ENCODE measurements at regions not wholly inside any gene's neighbourhood (a gene's known extent, or its start where the extent isn't known, plus 50 kb on each side); places are given as distances from the start of the nearest gene placed in this dataset.

DNA sequence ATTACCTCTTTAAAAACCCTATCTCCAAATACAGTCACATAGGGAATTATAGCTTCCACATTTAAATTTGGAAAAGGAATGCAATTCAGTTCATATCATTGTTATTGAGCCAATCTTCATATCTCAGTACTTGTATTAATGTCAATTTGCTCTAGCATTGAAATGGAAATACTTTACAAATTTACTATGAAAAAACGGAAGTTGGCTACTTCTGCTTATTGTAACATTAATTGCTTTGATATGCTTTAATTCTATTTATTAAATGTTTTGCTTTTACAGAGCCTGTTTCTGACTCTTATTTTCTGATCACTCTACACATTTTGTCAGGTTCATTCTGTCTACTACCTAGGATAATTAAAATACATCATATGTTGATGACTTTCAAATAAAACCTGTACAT is 412.6 kb downstream of the KCNJ3 start:
- intact Hi-C loops (cut with micrococcal nuclease): no loop called here
- Histone ChIP-seq H3K27me3 (ENCODE audit: low read length) (no peaks in the 10 kb centered on the region), H3K27ac (ENCODE audit: low read length) (no peak overlapping the region), H3F3A (ENCODE audit: low read length, unreplicated experiment) (no peaks in the 10 kb centered on the region), H3K79me2 (ENCODE audit: low read length) (no peaks in the 10 kb centered on the region), H3K36me3 (ENCODE audit: low read depth, low read length) (no peaks in the 10 kb centered on the region), H3K9me2 (replicated peaks; ENCODE audit: low read length) (no peaks in the 10 kb centered on the region), H3K4me3 (ENCODE audit: low read length) (no peak overlapping the region), H4K20me1 (ENCODE audit: low read length) (no peaks in the 10 kb centered on the region), H3K4me2 (ENCODE audit: low read length) (no peak overlapping the region), H2AFZ (ENCODE audit: low read length) (no peak overlapping the region), H3K9me3 (ENCODE audit: low read length) (no peaks in the 10 kb centered on the region), H3K4me1 (ENCODE audit: insufficient read depth, low read length) (no peaks in the 10 kb centered on the region), H3K9ac (ENCODE audit: low read length) (no peak overlapping the region)
- BruUV-seq (replicated peaks): no TSS peak
- ChIA-PET POLR2A (ENCODE audit: unreplicated experiment) (no interaction called here), CTCF (no interaction called here)
- ATAC-seq (no peak), DNase-seq (no peak)
- TF ChIP-seq, protein P1, sequence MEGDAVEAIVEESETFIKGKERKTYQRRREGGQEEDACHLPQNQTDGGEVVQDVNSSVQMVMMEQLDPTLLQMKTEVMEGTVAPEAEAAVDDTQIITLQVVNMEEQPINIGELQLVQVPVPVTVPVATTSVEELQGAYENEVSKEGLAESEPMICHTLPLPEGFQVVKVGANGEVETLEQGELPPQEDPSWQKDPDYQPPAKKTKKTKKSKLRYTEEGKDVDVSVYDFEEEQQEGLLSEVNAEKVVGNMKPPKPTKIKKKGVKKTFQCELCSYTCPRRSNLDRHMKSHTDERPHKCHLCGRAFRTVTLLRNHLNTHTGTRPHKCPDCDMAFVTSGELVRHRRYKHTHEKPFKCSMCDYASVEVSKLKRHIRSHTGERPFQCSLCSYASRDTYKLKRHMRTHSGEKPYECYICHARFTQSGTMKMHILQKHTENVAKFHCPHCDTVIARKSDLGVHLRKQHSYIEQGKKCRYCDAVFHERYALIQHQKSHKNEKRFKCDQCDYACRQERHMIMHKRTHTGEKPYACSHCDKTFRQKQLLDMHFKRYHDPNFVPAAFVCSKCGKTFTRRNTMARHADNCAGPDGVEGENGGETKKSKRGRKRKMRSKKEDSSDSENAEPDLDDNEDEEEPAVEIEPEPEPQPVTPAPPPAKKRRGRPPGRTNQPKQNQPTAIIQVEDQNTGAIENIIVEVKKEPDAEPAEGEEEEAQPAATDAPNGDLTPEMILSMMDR (conservative IDR thresholded peaks at IDR 0.05; ENCODE audit: low read depth, low read length): no peak
- no peak for TF ChIP-seq EZH2 (IDR thresholded peaks at IDR 0.05; ENCODE audit: low read length, unreplicated experiment)
- no peak for TF ChIP-seq EZH2phosphoT487 (IDR thresholded peaks at IDR 0.05; ENCODE audit: borderline replicate concordance, low read length)

- Histone ChIP-seq H4K20me1 (ENCODE audit: low read length) (no peaks in the 10 kb centered on the region), H3K36me3 (ENCODE audit: low read depth, low read length) (no peaks in the 10 kb centered on the region), H3K79me2 (ENCODE audit: low read length) (no peaks in the 10 kb centered on the region), H3K4me2 (ENCODE audit: low read length) (no peak overlapping the region), H3K9me2 (replicated peaks; ENCODE audit: low read length) (no peaks in the 10 kb centered on the region), H3K9me3 (ENCODE audit: low read length) (peaks cover 6% of the 10 kb centered on the region; the same call in 1 of the 2 replicates), H3K4me3 (ENCODE audit: low read length) (no peak overlapping the region), H3K4me1 (ENCODE audit: insufficient read depth, low read length) (no peaks in the 10 kb centered on the region), H3F3A (ENCODE audit: low read length, unreplicated experiment) (no peaks in the 10 kb centered on the region), H3K27ac (ENCODE audit: low read length) (no peak overlapping the region), H3K9ac (ENCODE audit: low read length) (no peak overlapping the region), H3K27me3 (ENCODE audit: low read length) (no peaks in the 10 kb centered on the region), H2AFZ (ENCODE audit: low read length) (no peak overlapping the region)
- POLR2A ChIA-PET (ENCODE audit: unreplicated experiment): no interaction called here
- no TSS peak for BruUV-seq (replicated peaks)
- no peak for ATAC-seq
- CTCF ChIA-PET: no interaction called here
- intact Hi-C loops (cut with micrococcal nuclease): no loop called here
- no peak for DNase-seq
- TF ChIP-seq EZH2 (IDR thresholded peaks at IDR 0.05; ENCODE audit: low read length, unreplicated experiment): no peak
- TF ChIP-seq EZH2phosphoT487 (IDR thresholded peaks at IDR 0.05; ENCODE audit: borderline replicate concordance, low read length): no peak
- TF ChIP-seq, protein P1 (conservative IDR thresholded peaks at IDR 0.05; ENCODE audit: low read depth, low read length): no peak
Measured at GRCh38 chr2:155109527-155109926, 411.0 kb downstream of the KCNJ3 start.

- intact Hi-C loops (cut with micrococcal nuclease): no loop called here
- Histone ChIP-seq H3K27me3 (ENCODE audit: low read length) (no peaks in the 10 kb centered on the region), H3K9me3 (ENCODE audit: low read length) (peaks cover 13% of the 10 kb centered on the region; the same call in 1 of the 2 replicates), H3K4me3 (ENCODE audit: low read length) (no peak overlapping the region), H3K27ac (ENCODE audit: low read length) (no peak overlapping the region), H3F3A (ENCODE audit: low read length, unreplicated experiment) (no peaks in the 10 kb centered on the region), H3K4me2 (ENCODE audit: low read length) (no peak overlapping the region), H2AFZ (ENCODE audit: low read length) (no peak overlapping the region), H4K20me1 (ENCODE audit: low read length) (no peaks in the 10 kb centered on the region), H3K79me2 (ENCODE audit: low read length) (no peaks in the 10 kb centered on the region), H3K9ac (ENCODE audit: low read length) (no peak overlapping the region), H3K4me1 (ENCODE audit: insufficient read depth, low read length) (no peaks in the 10 kb centered on the region), H3K36me3 (ENCODE audit: low read depth, low read length) (no peaks in the 10 kb centered on the region), H3K9me2 (replicated peaks; ENCODE audit: low read length) (no peaks in the 10 kb centered on the region)
- DNase-seq (peak; percentile 8), ATAC-seq (no peak)
- CTCF ChIA-PET: no interaction called here
- POLR2A ChIA-PET (ENCODE audit: unreplicated experiment): no interaction called here
- BruUV-seq (replicated peaks): no TSS peak
- TF ChIP-seq EZH2 (IDR thresholded peaks at IDR 0.05; ENCODE audit: low read length, unreplicated experiment) (no peak), EZH2phosphoT487 (IDR thresholded peaks at IDR 0.05; ENCODE audit: borderline replicate concordance, low read length) (no peak)
- TF ChIP-seq, protein P1 (conservative IDR thresholded peaks at IDR 0.05; ENCODE audit: low read depth, low read length): no peak
Measured at GRCh38 chr2:155100261-155100660, 401.8 kb downstream of the KCNJ3 start.
